ENCODE measurements at regions not wholly inside any gene's neighbourhood (a gene's known extent, or its start where the extent isn't known, plus 50 kb on each side); places are given as distances from the start of the nearest gene placed in this dataset.

GRCh38 chr4:12672303-12672702, 811.8 kb downstream of the RAB28 start:
- no peak overlapping the region for H3K27ac Mint-ChIP-seq
- 87 to 100% methylated on average over 2 of the region's 4 CpGs for WGBS, 2 experiments (ENCODE audit: insufficient coverage in 1 of 2, insufficient read length in 1 of 2)
- no peaks in the 10 kb centered on the region for H3K36me3 ChIP-seq (ENCODE audit: control insufficient read depth, insufficient read depth, low read length)

GRCh38 chr4:12658146-12658545, 826.0 kb downstream of the RAB28 start:
- Mint-ChIP-seq H3K4me3 (no peak overlapping the region), H3K36me3 (ENCODE audit: low read depth) (no peaks in the 10 kb centered on the region), H3K27ac (no peak overlapping the region), H3K4me1 (no peaks in the 10 kb centered on the region), H3K9me3 (peaks cover 22% of the 10 kb centered on the region), H3K27me3 (ENCODE audit: insufficient read depth) (no peaks in the 10 kb centered on the region)
- Histone ChIP-seq H3K9ac (ENCODE audit: extremely low read depth, low read length, poor library complexity, severe bottlenecking) (no peak overlapping the region), H3K4me1 (ENCODE audit: control insufficient read depth, insufficient read depth, low read length) (no peaks in the 10 kb centered on the region), H3K36me3 (ENCODE audit: control insufficient read depth, insufficient read depth, low read length) (no peaks in the 10 kb centered on the region), H3K4me3 (ENCODE audit: low read length) (no peak overlapping the region), H3K27me3 (ENCODE audit: control insufficient read depth, insufficient read depth, low read length, poor library complexity, severe bottlenecking) (no peaks in the 10 kb centered on the region), H3K27ac (ENCODE audit: low read depth, low read length) (no peak overlapping the region), H3K9me3 (ENCODE audit: control insufficient read depth, low read length) (peaks cover 29% of the 10 kb centered on the region)
- whole genome bisulfite sequencing, 2 experiments (ENCODE audit: insufficient coverage in 1 of 2, insufficient read length in 1 of 2), result 80 to 85% methylated on average over 1 to 2 of the region's 2 CpGs
- no peak for TF ChIP-seq CTCF (conservative IDR thresholded peaks at IDR 0.05)
- no peak for DNase-seq

More at GRCh38 chr4:12672303-12672702, 811.8 kb downstream of the RAB28 start:
- Histone ChIP-seq H3K27me3 (ENCODE audit: control insufficient read depth, insufficient read depth, low read length, poor library complexity, severe bottlenecking) (no peaks in the 10 kb centered on the region), H3K27ac (ENCODE audit: low read depth, low read length) (no peak overlapping the region), H3K9me3 (ENCODE audit: control insufficient read depth, low read length) (peaks cover 7% of the 10 kb centered on the region), H3K4me3 (ENCODE audit: low read length) (no peak overlapping the region), H3K9ac (ENCODE audit: extremely low read depth, low read length, poor library complexity, severe bottlenecking) (no peak overlapping the region), H3K4me1 (ENCODE audit: control insufficient read depth, insufficient read depth, low read length) (no peaks in the 10 kb centered on the region)
- Mint-ChIP-seq H3K9me3 (peaks cover 14% of the 10 kb centered on the region), H3K4me3 (no peak overlapping the region), H3K27me3 (ENCODE audit: insufficient read depth) (no peaks in the 10 kb centered on the region), H3K36me3 (ENCODE audit: low read depth) (no peaks in the 10 kb centered on the region), H3K4me1 (no peaks in the 10 kb centered on the region)
- no peak for DNase-seq
- TF ChIP-seq CTCF (conservative IDR thresholded peaks at IDR 0.05), result no peak

GRCh38 chr4:12651876-12652275, 832.3 kb downstream of the RAB28 start:
- Histone ChIP-seq H3K9ac (ENCODE audit: extremely low read depth, low read length, poor library complexity, severe bottlenecking) (no peak overlapping the region), H3K27ac (ENCODE audit: low read depth, low read length) (no peak overlapping the region), H3K9me3 (ENCODE audit: control insufficient read depth, low read length) (peaks cover 15% of the 10 kb centered on the region), H3K4me1 (ENCODE audit: control insufficient read depth, insufficient read depth, low read length) (no peaks in the 10 kb centered on the region), H3K4me3 (ENCODE audit: low read length) (no peak overlapping the region), H3K36me3 (ENCODE audit: control insufficient read depth, insufficient read depth, low read length) (no peaks in the 10 kb centered on the region), H3K27me3 (ENCODE audit: control insufficient read depth, insufficient read depth, low read length, poor library complexity, severe bottlenecking) (no peaks in the 10 kb centered on the region)
- Mint-ChIP-seq H3K27me3 (ENCODE audit: insufficient read depth) (no peaks in the 10 kb centered on the region), H3K36me3 (ENCODE audit: low read depth) (no peaks in the 10 kb centered on the region), H3K4me3 (no peak overlapping the region), H3K4me1 (no peaks in the 10 kb centered on the region), H3K27ac (no peak overlapping the region), H3K9me3 (peaks cover 3% of the 10 kb centered on the region)
- no peak for TF ChIP-seq CTCF (conservative IDR thresholded peaks at IDR 0.05)
- DNase-seq, result no peak
- 88 to 100% methylated on average over 2 to 3 of the region's 3 CpGs for WGBS, 2 experiments (ENCODE audit: insufficient coverage in 1 of 2, insufficient read length in 1 of 2)
